CD4-positive, alpha-beta T cell treated with Interleukin-17A for 1 hour (primary cell): ENCODE measurements at regions not wholly inside any gene's neighbourhood (a gene's known extent, or its start where the extent isn't known, plus 50 kb on each side); places are given as distances from the start of the nearest gene placed in this dataset.
"Not testable (repeated sequence)": the region's sequence is repeated elsewhere in the genome, so short reads cannot be mapped to it uniquely, and the experiment has no call there.

Experiments used
- DNase-seq: peaks from one replicate; pipeline ENCODE4 v3.0.0-alpha.2; 2020

DNA sequence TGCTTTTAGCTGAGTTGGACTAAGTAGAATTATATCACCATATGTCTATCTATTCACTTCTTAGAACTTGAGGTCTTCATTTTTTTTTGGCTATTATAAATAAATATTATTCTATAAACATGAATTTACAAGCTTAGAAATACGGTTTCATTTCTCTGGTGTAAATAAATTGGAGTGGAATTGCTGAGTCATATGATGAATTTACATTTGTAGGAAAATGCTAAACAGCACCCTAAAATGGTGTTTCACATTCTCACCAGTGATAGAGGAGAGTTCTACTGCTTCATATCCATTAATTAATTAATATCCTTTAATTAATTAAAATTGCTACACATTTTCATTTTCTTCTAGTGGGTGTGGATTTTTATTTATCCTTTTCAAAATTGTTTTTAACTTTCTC is 318.3 kb downstream of the MDFIC start:
- DNase-seq, result no peak

GRCh38 chr7:115235075-115235474 is 313.2 kb downstream of the MDFIC start:
- DNase-seq, result no peak

- DNase-seq, result no peak
Observed at GRCh38 chr7:115233809-115234208, 311.9 kb downstream of the MDFIC start.

- no peak for DNase-seq
Observed at GRCh38 chr7:115232041-115232440, 310.1 kb downstream of the MDFIC start.

DNA sequence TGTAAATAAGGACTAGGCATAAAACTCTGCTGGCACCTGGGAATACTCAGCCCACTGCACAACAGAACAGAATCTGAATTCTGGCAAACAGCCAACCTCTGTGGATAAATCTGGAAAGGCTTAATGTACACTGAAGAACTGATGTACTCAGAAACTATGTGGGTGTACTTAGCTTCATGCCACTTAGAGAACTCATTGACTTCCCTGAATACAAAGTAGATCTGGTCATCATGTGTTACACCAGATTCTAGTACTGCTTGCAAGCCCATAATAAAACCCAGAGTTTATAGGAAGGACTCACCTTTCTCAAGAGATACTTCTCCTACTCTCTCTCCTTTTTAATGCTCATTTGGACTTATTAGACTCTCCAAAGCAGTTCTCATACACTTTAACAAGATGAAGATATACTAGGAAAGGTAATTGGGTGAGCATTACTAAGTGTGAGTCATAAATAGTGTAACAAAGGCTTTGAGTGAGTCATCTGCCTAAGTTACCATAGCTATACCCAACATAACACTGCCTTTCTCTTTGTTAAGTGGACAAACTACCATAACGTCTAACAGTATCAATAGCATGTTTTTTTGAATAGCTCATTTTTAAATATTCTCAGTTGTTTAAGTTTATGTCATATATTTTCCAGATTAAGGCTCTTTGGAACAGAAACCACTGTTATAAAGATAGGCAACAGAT is 309.1 kb downstream of the MDFIC start:
- DNase-seq, result peak; percentile 39

GRCh38 chr7:115229401-115230105 is 307.7 kb downstream of the MDFIC start:
- peak; percentile 58 for DNase-seq

DNA sequence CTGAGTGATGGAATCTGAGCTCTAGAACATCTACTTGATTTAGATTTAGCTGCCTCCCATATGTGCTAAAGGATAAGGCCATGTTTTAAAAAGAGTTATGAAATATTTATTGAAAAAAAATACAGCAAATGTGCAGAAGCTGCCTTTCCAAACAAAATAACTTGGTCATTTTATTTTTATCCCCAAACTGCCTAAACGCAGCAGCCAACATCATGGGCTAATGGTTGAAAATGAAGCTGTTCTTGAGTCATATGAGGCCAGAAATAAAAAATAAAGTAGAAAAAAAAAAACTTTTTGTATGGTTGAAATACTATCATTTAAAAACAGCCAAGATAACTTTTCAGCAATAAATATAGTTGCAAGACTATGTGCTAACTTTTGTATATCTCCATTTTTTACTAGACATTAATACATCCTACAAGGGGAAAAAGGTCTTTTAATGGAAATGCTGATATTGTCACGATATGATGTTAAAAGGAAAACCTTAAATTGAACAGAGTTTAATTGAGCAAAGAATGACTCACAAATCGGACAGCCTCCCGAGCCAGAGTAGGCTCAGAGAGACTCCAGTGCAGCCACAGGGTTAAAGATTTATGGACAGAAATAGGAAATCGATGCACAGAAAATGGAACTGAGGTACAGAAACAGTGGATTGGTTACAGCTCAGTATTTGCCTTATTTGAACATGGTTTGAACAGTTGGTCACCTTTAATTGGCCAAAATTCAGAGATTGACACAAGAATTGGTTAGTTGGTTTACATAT is 305.8 kb downstream of the MDFIC start:
- DNase-seq, result no peak

- no peak for DNase-seq
Observed at GRCh38 chr7:115226410-115226809, 304.5 kb downstream of the MDFIC start.

DNA sequence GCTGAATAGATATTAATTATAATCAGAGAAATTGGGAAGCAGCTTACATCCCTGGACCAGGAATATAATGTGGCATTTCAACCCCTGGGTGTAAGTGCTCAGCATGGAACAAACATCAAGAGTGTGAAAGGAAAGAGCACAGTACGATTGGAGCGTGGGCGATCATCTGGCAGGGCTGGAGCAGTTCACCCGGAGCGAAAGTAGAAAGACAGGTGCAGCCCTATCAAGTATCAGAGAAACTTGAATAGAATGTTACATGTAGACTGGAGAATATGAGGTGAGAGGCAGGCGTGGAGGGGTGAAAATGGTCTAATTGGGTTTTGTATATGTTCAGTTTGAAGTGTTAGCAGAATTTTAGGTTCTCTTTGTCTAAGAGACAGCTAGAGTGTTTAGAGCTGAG is 303.0 kb downstream of the MDFIC start:
- no peak for DNase-seq

DNA sequence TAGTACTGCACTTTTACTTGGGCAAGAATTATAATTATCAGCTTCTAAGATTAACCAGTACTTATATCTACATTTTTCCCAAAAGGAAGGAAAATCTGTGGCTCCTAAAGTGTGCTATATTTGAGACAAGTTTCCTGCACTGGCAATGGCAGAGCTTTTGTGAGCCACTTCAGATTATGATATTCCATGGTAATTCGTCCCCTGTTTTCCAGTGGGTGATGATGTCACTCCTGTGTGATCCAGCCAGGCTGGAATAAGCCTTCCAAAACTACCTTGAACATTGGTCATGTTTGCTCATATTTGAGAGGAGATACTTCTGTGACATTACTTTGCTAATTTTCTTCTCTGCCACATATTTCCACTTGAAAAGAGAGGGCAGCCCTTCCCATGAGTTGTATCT is 302.1 kb downstream of the MDFIC start:
- DNase-seq, result no peak

DNA sequence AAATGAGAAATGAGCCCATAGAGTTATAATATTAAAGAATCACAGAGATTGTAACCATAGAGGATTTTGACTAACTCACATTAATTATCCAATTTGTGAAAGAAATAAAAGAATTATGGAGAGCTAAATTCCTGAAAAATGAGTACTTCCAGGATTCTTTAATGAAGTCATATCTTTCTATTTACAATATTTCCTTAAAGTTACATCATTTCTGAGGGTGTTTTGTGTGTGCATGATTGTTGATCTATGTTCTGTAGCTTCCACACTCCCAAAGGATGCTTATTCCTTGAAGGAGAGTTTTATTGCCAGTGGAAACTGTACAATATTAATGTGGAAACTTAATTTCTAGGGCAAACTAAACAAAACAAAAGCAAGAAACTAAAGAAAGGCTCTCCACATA is 299.6 kb downstream of the MDFIC start:
- no peak for DNase-seq

GRCh38 chr7:115218076-115218475 is 296.2 kb downstream of the MDFIC start:
- DNase-seq, result no peak

DNA sequence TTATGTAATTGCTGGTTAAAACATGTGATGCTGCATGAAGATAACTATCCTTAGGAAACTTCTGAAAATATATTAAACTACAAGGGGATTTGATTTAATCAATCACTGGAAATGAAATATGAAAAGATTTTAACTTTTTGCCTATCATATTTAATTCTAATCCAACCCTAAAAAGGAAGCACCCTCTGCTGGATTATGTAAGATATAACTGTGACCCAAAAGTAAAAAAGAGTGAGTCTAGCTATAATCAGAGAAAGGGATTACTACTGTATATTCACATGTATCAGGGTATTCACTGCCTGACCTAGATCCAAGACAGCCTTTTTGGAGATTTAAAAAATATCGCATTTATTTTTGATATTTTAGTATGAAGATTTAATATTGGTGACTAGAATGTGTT is 295.5 kb downstream of the MDFIC start:
- peak; percentile 35 for DNase-seq

DNA sequence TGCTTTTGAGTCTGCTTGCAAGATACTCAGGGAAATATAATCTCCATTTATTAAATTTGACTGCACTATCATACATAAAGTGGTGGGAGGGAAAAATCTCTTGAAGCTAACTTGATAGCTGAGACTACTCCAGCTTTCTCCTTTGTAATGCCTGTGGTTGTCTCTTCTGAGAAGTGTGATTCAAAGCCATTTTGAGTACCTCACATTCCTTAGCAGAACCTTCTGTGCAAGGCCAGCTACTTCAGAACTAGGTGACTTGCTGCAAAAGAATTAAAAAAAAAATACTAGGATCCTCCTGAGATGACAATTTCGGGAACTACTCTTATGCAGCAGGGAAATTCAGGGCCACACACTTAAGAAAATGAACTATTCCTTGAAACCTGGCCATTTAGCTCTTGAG is 294.8 kb downstream of the MDFIC start:
- DNase-seq, result no peak

GRCh38 chr7:115211171-115211570 is 289.3 kb downstream of the MDFIC start:
- DNase-seq, result no peak

- no peak for DNase-seq
Observed at GRCh38 chr7:115210552-115210951, 288.7 kb downstream of the MDFIC start.

GRCh38 chr7:115208710-115209560 is 287.0 kb downstream of the MDFIC start:
- no peak for DNase-seq

GRCh38 chr7:115206374-115206773 is 284.5 kb downstream of the MDFIC start:
- DNase-seq, result not testable (repeated sequence)

- DNase-seq, result no peak
Observed at GRCh38 chr7:115198143-115198542, 276.2 kb downstream of the MDFIC start.

DNA sequence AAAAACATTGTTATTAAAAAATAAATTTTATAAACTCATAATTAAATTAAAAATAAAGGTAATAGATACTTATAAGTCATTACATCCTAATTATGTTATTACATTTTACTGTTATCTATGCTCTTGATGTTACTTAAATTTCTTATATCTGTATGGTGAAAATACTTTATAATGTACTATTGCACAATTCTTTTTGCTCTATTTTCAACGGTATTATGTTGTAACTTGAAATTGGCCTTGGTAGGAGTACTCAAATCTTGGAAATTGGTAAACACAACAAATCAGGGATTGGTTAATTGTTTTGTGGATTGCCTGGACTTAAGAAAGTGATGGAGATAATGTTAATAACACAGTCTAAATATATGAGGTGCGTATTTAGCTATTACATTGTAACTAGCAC is 273.3 kb downstream of the MDFIC start:
- DNase-seq, result no peak

DNA sequence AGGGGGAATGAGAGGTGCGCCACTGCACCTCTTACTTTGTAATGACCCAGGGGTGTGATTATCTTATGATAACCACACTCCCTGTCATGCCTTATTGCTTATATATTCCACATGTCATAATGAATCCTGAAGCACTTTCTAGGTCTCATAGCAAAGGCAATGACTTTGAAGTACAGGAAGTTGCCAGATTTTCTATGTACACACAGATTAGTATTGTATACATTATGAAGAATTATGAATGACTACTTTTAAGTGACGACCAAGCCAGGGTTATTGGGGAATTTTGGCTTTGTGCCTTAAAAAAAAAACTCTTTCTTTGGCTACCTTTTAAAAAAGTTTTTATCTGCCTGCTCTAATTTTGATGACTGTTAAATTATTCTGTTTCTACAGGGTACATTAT is 269.6 kb downstream of the MDFIC start:
- no peak for DNase-seq

- peak; percentile 21 for DNase-seq
Observed at GRCh38 chr7:115183431-115184057, 261.6 kb downstream of the MDFIC start.

DNA sequence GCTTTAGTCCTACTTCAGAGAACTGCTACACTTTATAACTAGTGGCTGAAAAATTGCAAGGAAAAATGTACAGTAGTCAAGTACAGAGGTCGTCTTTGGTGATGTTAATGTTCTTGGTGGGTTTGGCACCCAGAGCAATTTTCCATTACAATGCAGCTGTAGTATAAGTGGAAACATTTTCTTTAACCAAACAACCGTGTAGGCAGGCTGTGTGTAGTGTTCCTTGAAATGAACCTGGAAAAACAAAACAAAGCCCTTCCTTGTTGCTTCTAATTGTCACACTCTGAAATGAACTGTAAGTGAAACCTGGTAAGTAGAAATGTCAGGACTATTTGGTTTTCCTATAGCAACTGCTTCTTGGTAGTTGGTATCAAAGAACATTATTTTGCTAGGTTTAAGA is 256.9 kb downstream of the MDFIC start:
- DNase-seq, result no peak
